H1 (cell line): ENCODE measurements at regions not wholly inside any gene's neighbourhood (a gene's known extent, or its start where the extent isn't known, plus 50 kb on each side); places are given as distances from the start of the nearest gene placed in this dataset.

Experiments used
- CTBP2 ChIP-seq: IDR thresholded peaks from 2 replicates; pipeline ENCODE4 v1.7.0; 2011; ENCODE audit warnings: borderline replicate concordance, mild to moderate bottlenecking, moderate library complexity, mixed read lengths, low read length; ENCODE audit not compliant: insufficient read depth, insufficient read length
- SIN3A ChIP-seq, 2 experiments: IDR thresholded peaks in 1 of 2; conservative IDR thresholded peaks in 1 of 2; 2 replicates each; pipeline ENCODE4 v1.6.1; 2011 to 2012; ENCODE audit warnings: low read length in 2 of 2, improper control_type of control experiment in 1 of 2, low read depth in 1 of 2, mild to moderate bottlenecking in 1 of 2

DNA sequence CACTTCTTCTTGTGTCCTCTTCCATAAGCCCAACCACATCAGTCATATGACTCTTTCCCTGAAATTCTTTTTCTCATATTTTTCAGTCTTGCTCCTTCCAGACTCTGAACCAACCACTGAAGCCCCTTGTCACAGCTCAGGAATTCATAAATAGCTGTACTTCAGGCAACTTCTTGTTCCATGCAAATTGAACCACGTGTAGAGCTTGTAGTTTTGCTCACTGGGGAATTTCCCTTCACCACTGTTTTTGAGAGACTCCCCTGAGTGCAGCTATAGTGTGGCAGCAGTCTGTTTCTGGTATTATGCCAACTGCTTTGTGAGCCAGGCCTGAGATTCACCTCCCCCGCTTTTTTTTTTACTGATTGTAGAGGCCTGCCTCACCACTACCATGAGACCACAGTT is 150.3 kb upstream of the SPAG17 start (continued):
- no peak for TF ChIP-seq SIN3A (conservative IDR thresholded peaks at IDR 0.05 in 1 of 2, IDR thresholded peaks at IDR 0.05 in 1 of 2; ENCODE audit: low read depth in 1 of 2, low read length in 2 of 2)
- no peak for TF ChIP-seq CTBP2
